HepG2 (cell line): ENCODE measurements at regions not wholly inside any gene's neighbourhood (a gene's known extent, or its start where the extent isn't known, plus 50 kb on each side); places are given as distances from the start of the nearest gene placed in this dataset.
A peak's percentile ranks its signal among the peaks of the same experiment; 100 is the strongest.

Experiments used
- ATAD3A ChIP-seq: sonication (generic); formaldehyde crosslinking; IDR thresholded peaks from 2 replicates; pipeline ENCODE4 v1.4.0; 2020; ENCODE audit warnings: missing genetic modification reagents
- E2F2 ChIP-seq: sonication (generic); formaldehyde crosslinking; IDR thresholded peaks from 2 replicates; pipeline ENCODE4 v1.4.0; 2020; ENCODE audit warnings: missing genetic modification reagents, borderline replicate concordance
- HNRNPLL ChIP-seq: fragments of 200-400 bp; formaldehyde crosslinking; IDR thresholded peaks from 2 replicates; pipeline ENCODE4 v1.6.1; 2017; ENCODE audit warnings: mild to moderate bottlenecking, low read depth, low read length; ENCODE audit not compliant: poor library complexity, severe bottlenecking
- LRRFIP1 ChIP-seq: sonication (generic); formaldehyde crosslinking; conservative IDR thresholded peaks from 2 replicates; pipeline ENCODE4 v1.4.0; 2020; ENCODE audit warnings: missing genetic modification reagents
- MED13 ChIP-seq: sonication (generic); formaldehyde crosslinking; IDR thresholded peaks from 2 replicates; pipeline ENCODE4 v1.5.0; 2020; ENCODE audit warnings: missing genetic modification reagents
- POGK ChIP-seq: sonication (generic); formaldehyde crosslinking; conservative IDR thresholded peaks from 2 replicates; pipeline ENCODE4 v1.8.0; 2022; ENCODE audit warnings: mild to moderate bottlenecking, moderate library complexity, missing genetic modification reagents
- SIX1 ChIP-seq: sonication (generic); formaldehyde crosslinking; IDR thresholded peaks from 2 replicates; pipeline ENCODE4 v1.4.0; 2020; ENCODE audit warnings: missing genetic modification reagents, borderline replicate concordance
- TARDBP ChIP-seq: sonication (generic); formaldehyde crosslinking; IDR thresholded peaks from 2 replicates; pipeline ENCODE4 v1.8.0; 2022; ENCODE audit warnings: mild to moderate bottlenecking, missing genetic modification reagents
- TFAP4 ChIP-seq: sonication (generic); IDR thresholded peaks from 2 replicates; pipeline ENCODE4 v1.6.1; 2016; ENCODE audit warnings: low read depth, borderline replicate concordance
- ZBTB43 ChIP-seq: sonication (generic); formaldehyde crosslinking; conservative IDR thresholded peaks from 2 replicates; pipeline ENCODE4 v1.4.0; 2020; ENCODE audit warnings: missing genetic modification reagents
- ZBTB44 ChIP-seq: sonication (generic); formaldehyde crosslinking; IDR thresholded peaks from 2 replicates; pipeline ENCODE4 v1.4.0; 2020; ENCODE audit warnings: missing genetic modification reagents
- ZNF274 ChIP-seq: sonication (generic); formaldehyde crosslinking; IDR thresholded peaks from 2 replicates; pipeline ENCODE4 v1.5.1; 2020; ENCODE audit warnings: mild to moderate bottlenecking, missing genetic modification reagents
- ZNF335 ChIP-seq: sonication (generic); formaldehyde crosslinking; IDR thresholded peaks from 2 replicates; pipeline ENCODE4 v1.4.0; 2020; ENCODE audit warnings: missing genetic modification reagents
- ZNF33B ChIP-seq: sonication (generic); formaldehyde crosslinking; IDR thresholded peaks from 2 replicates; pipeline ENCODE4 v1.5.1; 2020; ENCODE audit warnings: mild to moderate bottlenecking, missing genetic modification reagents
- ZNF703 ChIP-seq: sonication (generic); formaldehyde crosslinking; IDR thresholded peaks from 2 replicates; pipeline ENCODE4 v1.5.1; 2020; ENCODE audit warnings: missing genetic modification reagents, mild to moderate bottlenecking, moderate library complexity, borderline replicate concordance
- ZNF784 ChIP-seq: sonication (generic); formaldehyde crosslinking; IDR thresholded peaks from 2 replicates; pipeline ENCODE4 v1.5.1; 2020; ENCODE audit warnings: missing genetic modification reagents, mild to moderate bottlenecking, borderline replicate concordance

GRCh38 chr19:56955637-56956216 is 115.2 kb upstream of the PEG3 start (continued):
- no peak for TF ChIP-seq ZNF33B
- TF ChIP-seq TARDBP (CRISPR knock-in tag) = peak; percentile 92
- TF ChIP-seq LRRFIP1 (CRISPR knock-in tag) = no peak
- 0 out of 2 replicates have a peak, but pooled peaks have one; percentile 59 for TF ChIP-seq ZNF703 (CRISPR knock-in tag)
- TF ChIP-seq ZNF274 (CRISPR knock-in tag) = no peak
- TF ChIP-seq ZBTB43 (CRISPR knock-in tag) = peak; percentile 86
- no peak for TF ChIP-seq E2F2
- peak; percentile 84; the same call in 1 of the 2 replicates for TF ChIP-seq ZBTB44 (CRISPR knock-in tag)
- TF ChIP-seq ZNF335 (CRISPR knock-in tag) = peak; percentile 88; the same call in 1 of the 2 replicates
- peak; percentile 86; the same call in 1 of the 2 replicates for TF ChIP-seq TFAP4
- peak; percentile 83; the same call in 1 of the 2 replicates for TF ChIP-seq SIX1
- TF ChIP-seq ZNF784 (CRISPR knock-in tag) = peak; percentile 90; the same call in 1 of the 2 replicates
- TF ChIP-seq HNRNPLL = no peak
- TF ChIP-seq ATAD3A (CRISPR knock-in tag) = no peak
- TF ChIP-seq POGK (CRISPR knock-in tag) = peak; percentile 96
- peak; percentile 99 for TF ChIP-seq MED13 (CRISPR knock-in tag)
